IMR-90 (cell line): ENCODE measurements at regions not wholly inside any gene's neighbourhood (a gene's known extent, or its start where the extent isn't known, plus 50 kb on each side); places are given as distances from the start of the nearest gene placed in this dataset.

ENCODE experiments used
- CEBPB ChIP-seq: IDR thresholded peaks from 2 replicates; pipeline ENCODE4 v1.6.1; 2012; ENCODE audit warnings: low read depth, low read length, improper control_type of control experiment
- CHD1 ChIP-seq: IDR thresholded peaks from 2 replicates; pipeline ENCODE4 v1.6.1; 2012; ENCODE audit warnings: low read depth, low read length, improper control_type of control experiment
- MAFK ChIP-seq: IDR thresholded peaks from 2 replicates; pipeline ENCODE4 v1.6.1; 2012; ENCODE audit warnings: low read depth, low read length, improper control_type of control experiment
- MAZ ChIP-seq: IDR thresholded peaks from 2 replicates; pipeline ENCODE4 v1.6.1; 2012; ENCODE audit warnings: low read depth, mild to moderate bottlenecking, low read length, improper control_type of control experiment, moderate library complexity, borderline replicate concordance
- MXI1 ChIP-seq: IDR thresholded peaks from 2 replicates; pipeline ENCODE4 v1.6.1; 2012; ENCODE audit warnings: low read depth, mild to moderate bottlenecking, low read length, moderate library complexity, borderline replicate concordance
- POLR2A ChIP-seq: IDR thresholded peaks from 2 replicates; pipeline ENCODE4 v1.6.1; 2012; ENCODE audit warnings: mild to moderate bottlenecking, low read depth, low read length
- RAD21 ChIP-seq: IDR thresholded peaks from 2 replicates; pipeline ENCODE4 v1.6.1; 2012; ENCODE audit warnings: low read length, improper control_type of control experiment
- RCOR1 ChIP-seq: IDR thresholded peaks from 2 replicates; pipeline ENCODE4 v1.6.1; 2012; ENCODE audit warnings: mild to moderate bottlenecking, low read length, improper control_type of control experiment; ENCODE audit not compliant: insufficient replicate concordance
- RFX5 ChIP-seq: IDR thresholded peaks from 2 replicates; pipeline ENCODE4 v1.8.0; 2012; ENCODE audit warnings: low read depth, mild to moderate bottlenecking, low read length, moderate library complexity
- SMC3 ChIP-seq: fragments of 150-350 bp; IDR thresholded peaks from 2 replicates; pipeline ENCODE4 v1.6.1; 2016; ENCODE audit warnings: low read depth, mild to moderate bottlenecking, antibody characterized with exemption, low read length, moderate library complexity
- TF ChIP-seq, protein P1 (sequence below): conservative IDR thresholded peaks from 2 replicates; pipeline ENCODE4 v1.5.1; 2012; ENCODE audit warnings: mild to moderate bottlenecking, low read depth, low read length, improper control_type of control experiment
- TF ChIP-seq, protein P2 (sequence below): fragments of 150-350 bp; IDR thresholded peaks from 2 replicates; pipeline ENCODE4 v1.6.1; 2017; ENCODE audit warnings: mild to moderate bottlenecking, antibody characterized with exemption, low read length, low read depth
- TF ChIP-seq, protein P3 (sequence below): fragments of 150-350 bp; IDR thresholded peaks from 2 replicates; pipeline ENCODE4 v1.6.1; 2016; ENCODE audit warnings: low read depth, mild to moderate bottlenecking, low read length, moderate library complexity, borderline replicate concordance

DNA sequence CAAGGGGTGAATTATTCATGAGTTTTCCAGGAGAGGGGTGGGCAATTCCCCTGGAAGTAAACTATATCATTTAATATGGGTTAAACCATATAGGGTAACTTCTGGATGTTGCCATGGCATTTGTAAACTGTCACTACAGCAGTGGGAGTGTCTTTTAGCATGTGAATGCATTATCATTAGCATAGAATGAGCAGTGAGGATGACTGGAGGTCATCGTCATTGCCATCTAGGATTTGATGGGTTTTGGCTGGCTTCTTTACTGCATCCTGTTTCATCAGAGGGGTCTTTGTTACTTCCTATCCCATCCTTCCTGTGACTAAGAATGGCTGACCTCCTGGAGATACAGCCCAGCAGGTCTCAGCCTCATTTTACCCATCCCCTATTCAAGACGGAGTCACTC is 139.5 kb upstream of the PRKCQ start:
- TF ChIP-seq, protein P1, sequence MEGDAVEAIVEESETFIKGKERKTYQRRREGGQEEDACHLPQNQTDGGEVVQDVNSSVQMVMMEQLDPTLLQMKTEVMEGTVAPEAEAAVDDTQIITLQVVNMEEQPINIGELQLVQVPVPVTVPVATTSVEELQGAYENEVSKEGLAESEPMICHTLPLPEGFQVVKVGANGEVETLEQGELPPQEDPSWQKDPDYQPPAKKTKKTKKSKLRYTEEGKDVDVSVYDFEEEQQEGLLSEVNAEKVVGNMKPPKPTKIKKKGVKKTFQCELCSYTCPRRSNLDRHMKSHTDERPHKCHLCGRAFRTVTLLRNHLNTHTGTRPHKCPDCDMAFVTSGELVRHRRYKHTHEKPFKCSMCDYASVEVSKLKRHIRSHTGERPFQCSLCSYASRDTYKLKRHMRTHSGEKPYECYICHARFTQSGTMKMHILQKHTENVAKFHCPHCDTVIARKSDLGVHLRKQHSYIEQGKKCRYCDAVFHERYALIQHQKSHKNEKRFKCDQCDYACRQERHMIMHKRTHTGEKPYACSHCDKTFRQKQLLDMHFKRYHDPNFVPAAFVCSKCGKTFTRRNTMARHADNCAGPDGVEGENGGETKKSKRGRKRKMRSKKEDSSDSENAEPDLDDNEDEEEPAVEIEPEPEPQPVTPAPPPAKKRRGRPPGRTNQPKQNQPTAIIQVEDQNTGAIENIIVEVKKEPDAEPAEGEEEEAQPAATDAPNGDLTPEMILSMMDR, result no peak
- TF ChIP-seq POLR2A (no peak), MAFK (no peak), RAD21 (no peak), RCOR1 (no peak), CEBPB (no peak), MAZ (no peak), SMC3 (no peak), RFX5 (no peak), MXI1 (no peak), CHD1 (no peak)
- TF ChIP-seq, protein P2, sequence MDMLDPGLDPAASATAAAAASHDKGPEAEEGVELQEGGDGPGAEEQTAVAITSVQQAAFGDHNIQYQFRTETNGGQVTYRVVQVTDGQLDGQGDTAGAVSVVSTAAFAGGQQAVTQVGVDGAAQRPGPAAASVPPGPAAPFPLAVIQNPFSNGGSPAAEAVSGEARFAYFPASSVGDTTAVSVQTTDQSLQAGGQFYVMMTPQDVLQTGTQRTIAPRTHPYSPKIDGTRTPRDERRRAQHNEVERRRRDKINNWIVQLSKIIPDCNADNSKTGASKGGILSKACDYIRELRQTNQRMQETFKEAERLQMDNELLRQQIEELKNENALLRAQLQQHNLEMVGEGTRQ, result no peak
- TF ChIP-seq, protein P3, sequence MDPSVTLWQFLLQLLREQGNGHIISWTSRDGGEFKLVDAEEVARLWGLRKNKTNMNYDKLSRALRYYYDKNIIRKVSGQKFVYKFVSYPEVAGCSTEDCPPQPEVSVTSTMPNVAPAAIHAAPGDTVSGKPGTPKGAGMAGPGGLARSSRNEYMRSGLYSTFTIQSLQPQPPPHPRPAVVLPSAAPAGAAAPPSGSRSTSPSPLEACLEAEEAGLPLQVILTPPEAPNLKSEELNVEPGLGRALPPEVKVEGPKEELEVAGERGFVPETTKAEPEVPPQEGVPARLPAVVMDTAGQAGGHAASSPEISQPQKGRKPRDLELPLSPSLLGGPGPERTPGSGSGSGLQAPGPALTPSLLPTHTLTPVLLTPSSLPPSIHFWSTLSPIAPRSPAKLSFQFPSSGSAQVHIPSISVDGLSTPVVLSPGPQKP, result no peak
